GM18502 (cell line): ENCODE measurements at regions not wholly inside any gene's neighbourhood (a gene's known extent, or its start where the extent isn't known, plus 50 kb on each side); places are given as distances from the start of the nearest gene placed in this dataset.

Source experiments
- ATAC-seq: cut with Tn5 transposase; IDR thresholded peaks from one replicate; pipeline ENCODE4 v1.9.1; 2021; ENCODE audit warnings: mild to moderate bottlenecking; ENCODE audit not compliant: unreplicated experiment, poor library complexity

GRCh38 chr4:8526363-8526855 is 53.8 kb upstream of the GPR78 start:
- ATAC-seq = no peak

- peak; percentile 59 for ATAC-seq
Measured at GRCh38 chr4:8528713-8529112, 51.5 kb upstream of the GPR78 start.
